ENCODE measurements at regions not wholly inside any gene's neighbourhood (a gene's known extent, or its start where the extent isn't known, plus 50 kb on each side); places are given as distances from the start of the nearest gene placed in this dataset.

DNA sequence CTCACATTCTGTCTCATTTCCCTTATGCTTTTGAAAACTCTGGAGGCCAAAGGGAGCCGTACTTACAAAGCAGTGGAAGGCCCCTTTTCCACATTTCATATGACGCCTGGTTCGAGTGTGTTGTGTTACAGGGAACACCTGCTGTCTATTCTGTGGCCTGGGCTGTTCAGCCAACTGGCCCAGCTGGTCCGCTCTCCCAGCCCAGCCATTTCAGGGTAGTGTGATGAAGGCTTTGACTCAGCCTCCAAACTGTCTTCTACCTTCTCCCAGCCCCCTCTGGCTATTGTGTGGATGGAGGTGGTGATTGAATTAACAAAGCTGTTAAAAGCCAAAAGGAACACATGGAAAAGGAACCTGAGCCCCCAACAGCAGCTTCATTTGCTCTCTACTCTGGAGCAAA lies 233.8 kb downstream of the ICOS start:
- Histone ChIP-seq H4K20me1 (ENCODE audit: insufficient read depth, low read length) (no peaks in the 10 kb centered on the region), H3K4me2 (ENCODE audit: low read length) (no peak overlapping the region), H3K9me2 (ENCODE audit: low read depth, low read length) (no peaks in the 10 kb centered on the region)

DNA sequence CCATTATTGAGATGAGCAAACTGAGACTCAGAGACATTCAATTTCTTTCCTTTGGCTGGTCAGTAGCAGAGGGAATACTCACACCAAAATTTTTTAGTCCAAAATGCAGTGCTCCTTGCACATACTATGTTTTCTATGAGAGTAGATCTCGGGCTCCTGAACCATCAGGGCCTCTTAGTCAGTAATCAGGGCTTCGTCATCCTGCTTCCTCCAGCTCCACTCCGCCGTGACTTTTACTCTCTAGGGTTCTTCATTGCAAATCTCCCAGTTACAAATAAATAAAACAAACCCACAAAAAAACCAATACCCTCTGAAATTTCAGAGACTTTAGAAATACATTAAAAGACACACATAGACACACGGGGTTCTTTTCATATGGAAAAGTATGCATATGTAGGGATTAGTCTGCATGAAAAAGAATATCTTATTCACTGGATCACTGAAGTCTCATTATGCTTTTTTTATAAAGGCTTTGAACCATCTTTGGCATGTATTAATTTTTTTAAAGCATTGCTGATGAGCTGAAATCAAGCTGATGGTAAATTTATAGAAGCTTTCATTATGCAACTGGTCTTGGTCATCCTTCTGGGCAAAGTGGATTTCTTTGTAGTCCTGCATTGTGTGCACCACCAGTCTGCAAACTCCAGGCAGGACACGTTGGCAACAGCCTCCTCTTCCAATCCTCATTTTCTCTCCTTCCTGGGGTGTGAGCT lies 235.0 kb downstream of the ICOS start:
- Histone ChIP-seq H3K36me3 (ENCODE audit: insufficient read depth, low read length) (no peaks in the 10 kb centered on the region), H3K4me1 (ENCODE audit: insufficient read depth, low read length, severe bottlenecking) (no peaks in the 10 kb centered on the region), H3K9ac (ENCODE audit: low read length) (no peak overlapping the region), H3K27ac (ENCODE audit: low read depth, low read length, poor library complexity, severe bottlenecking) (no peak overlapping the region), H3K9me3 (ENCODE audit: low read length) (no peaks in the 10 kb centered on the region), H3K9me2 (ENCODE audit: low read depth, low read length) (no peaks in the 10 kb centered on the region), H3K4me3 (ENCODE audit: low read depth, low read length, poor library complexity, severe bottlenecking) (no peak overlapping the region), H4K20me1 (ENCODE audit: insufficient read depth, low read length) (no peaks in the 10 kb centered on the region), H3K4me2 (ENCODE audit: low read length) (no peak overlapping the region), H3K79me2 (ENCODE audit: insufficient read depth, low read length) (no peaks in the 10 kb centered on the region), H2AFZ (ENCODE audit: low read length) (no peak overlapping the region), H3F3A (ENCODE audit: insufficient read depth, low read length) (no peaks in the 10 kb centered on the region), H3K27me3 (ENCODE audit: insufficient read depth, low read length) (no peaks in the 10 kb centered on the region)
- no peak for TF ChIP-seq EZH2 (IDR thresholded peaks at IDR 0.05; ENCODE audit: borderline replicate concordance, low read length)
- TF ChIP-seq, protein P1, sequence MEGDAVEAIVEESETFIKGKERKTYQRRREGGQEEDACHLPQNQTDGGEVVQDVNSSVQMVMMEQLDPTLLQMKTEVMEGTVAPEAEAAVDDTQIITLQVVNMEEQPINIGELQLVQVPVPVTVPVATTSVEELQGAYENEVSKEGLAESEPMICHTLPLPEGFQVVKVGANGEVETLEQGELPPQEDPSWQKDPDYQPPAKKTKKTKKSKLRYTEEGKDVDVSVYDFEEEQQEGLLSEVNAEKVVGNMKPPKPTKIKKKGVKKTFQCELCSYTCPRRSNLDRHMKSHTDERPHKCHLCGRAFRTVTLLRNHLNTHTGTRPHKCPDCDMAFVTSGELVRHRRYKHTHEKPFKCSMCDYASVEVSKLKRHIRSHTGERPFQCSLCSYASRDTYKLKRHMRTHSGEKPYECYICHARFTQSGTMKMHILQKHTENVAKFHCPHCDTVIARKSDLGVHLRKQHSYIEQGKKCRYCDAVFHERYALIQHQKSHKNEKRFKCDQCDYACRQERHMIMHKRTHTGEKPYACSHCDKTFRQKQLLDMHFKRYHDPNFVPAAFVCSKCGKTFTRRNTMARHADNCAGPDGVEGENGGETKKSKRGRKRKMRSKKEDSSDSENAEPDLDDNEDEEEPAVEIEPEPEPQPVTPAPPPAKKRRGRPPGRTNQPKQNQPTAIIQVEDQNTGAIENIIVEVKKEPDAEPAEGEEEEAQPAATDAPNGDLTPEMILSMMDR (IDR thresholded peaks at IDR 0.05; ENCODE audit: low read length): no peak

More for the DNA sequence above, 233.8 kb downstream of the ICOS start:
- H3F3A ChIP-seq (ENCODE audit: insufficient read depth, low read length): no peaks in the 10 kb centered on the region
- no peak overlapping the region for H2AFZ ChIP-seq (ENCODE audit: low read length)
- TF ChIP-seq, protein P1 (IDR thresholded peaks at IDR 0.05; ENCODE audit: low read length): no peak
- no peak for TF ChIP-seq EZH2 (IDR thresholded peaks at IDR 0.05; ENCODE audit: borderline replicate concordance, low read length)
- H3K36me3 ChIP-seq (ENCODE audit: insufficient read depth, low read length): no peaks in the 10 kb centered on the region
- H3K79me2 ChIP-seq (ENCODE audit: insufficient read depth, low read length): no peaks in the 10 kb centered on the region
- no peak overlapping the region for H3K27ac ChIP-seq (ENCODE audit: low read depth, low read length, poor library complexity, severe bottlenecking)
- no peak overlapping the region for H3K4me3 ChIP-seq (ENCODE audit: low read depth, low read length, poor library complexity, severe bottlenecking)
- no peak overlapping the region for H3K9ac ChIP-seq (ENCODE audit: low read length)
- H3K9me3 ChIP-seq (ENCODE audit: low read length): no peaks in the 10 kb centered on the region
- H3K27me3 ChIP-seq (ENCODE audit: insufficient read depth, low read length): no peaks in the 10 kb centered on the region
- H3K4me1 ChIP-seq (ENCODE audit: insufficient read depth, low read length, severe bottlenecking): no peaks in the 10 kb centered on the region

DNA sequence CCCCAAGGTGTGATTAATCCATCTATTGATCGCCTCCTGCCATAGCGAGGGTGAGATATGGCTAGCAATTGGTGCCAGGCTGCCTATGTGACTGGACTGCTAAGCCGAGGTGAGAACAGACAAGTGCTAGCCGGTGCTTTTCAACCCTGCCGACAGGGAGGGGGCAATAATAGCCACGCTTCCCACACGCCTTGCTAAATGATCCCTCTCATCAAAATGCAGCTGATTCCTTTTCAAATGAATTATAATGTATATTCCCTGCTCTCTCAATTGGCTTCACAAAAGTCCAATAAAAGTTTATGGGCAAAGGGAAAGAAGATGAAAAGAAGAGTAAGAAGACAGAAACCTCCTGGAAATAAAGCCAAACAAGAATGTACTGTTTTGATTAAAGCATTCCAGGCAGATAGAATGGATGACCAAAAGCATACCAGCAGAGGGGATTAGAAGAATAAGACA lies 235.6 kb downstream of the ICOS start:
- H2AFZ ChIP-seq (ENCODE audit: low read length): no peak overlapping the region
- no peaks in the 10 kb centered on the region for H3K36me3 ChIP-seq (ENCODE audit: insufficient read depth, low read length)
- no peaks in the 10 kb centered on the region for H4K20me1 ChIP-seq (ENCODE audit: insufficient read depth, low read length)
- no peak overlapping the region for H3K4me2 ChIP-seq (ENCODE audit: low read length)
- H3K9me3 ChIP-seq (ENCODE audit: low read length): no peaks in the 10 kb centered on the region
- H3K27ac ChIP-seq (ENCODE audit: low read depth, low read length, poor library complexity, severe bottlenecking): no peak overlapping the region
- TF ChIP-seq, protein P1 (IDR thresholded peaks at IDR 0.05; ENCODE audit: low read length): no peak
- TF ChIP-seq EZH2 (IDR thresholded peaks at IDR 0.05; ENCODE audit: borderline replicate concordance, low read length): no peak
- H3K79me2 ChIP-seq (ENCODE audit: insufficient read depth, low read length): no peaks in the 10 kb centered on the region
- no peak overlapping the region for H3K4me3 ChIP-seq (ENCODE audit: low read depth, low read length, poor library complexity, severe bottlenecking)
- H3F3A ChIP-seq (ENCODE audit: insufficient read depth, low read length): no peaks in the 10 kb centered on the region
- no peaks in the 10 kb centered on the region for H3K9me2 ChIP-seq (ENCODE audit: low read depth, low read length)
- no peaks in the 10 kb centered on the region for H3K4me1 ChIP-seq (ENCODE audit: insufficient read depth, low read length, severe bottlenecking)
- H3K27me3 ChIP-seq (ENCODE audit: insufficient read depth, low read length): no peaks in the 10 kb centered on the region
- no peak overlapping the region for H3K9ac ChIP-seq (ENCODE audit: low read length)
